OCI-LY3 (cell line): ENCODE measurements at regions not wholly inside any gene's neighbourhood (a gene's known extent, or its start where the extent isn't known, plus 50 kb on each side); places are given as distances from the start of the nearest gene placed in this dataset.
"Not testable (repeated sequence)": the region's sequence is repeated elsewhere in the genome, so short reads cannot be mapped to it uniquely, and the experiment has no call there.

Source experiments
- H2AFZ ChIP-seq: fragments of 200-600, 300-600 bp; shearing (Covaris generic); 2 replicates; pipeline ENCODE4 v1.6.0; 2014; ENCODE audit warnings: antibody characterized with exemption, low read depth, low read length
- H3K27ac ChIP-seq: fragments of 200-600, 300-600 bp; sonication (generic); 2 replicates; pipeline ENCODE4 v1.5.1; 2014; ENCODE audit warnings: mild to moderate bottlenecking, low read length, moderate library complexity, mixed read lengths
- H3K27me3 ChIP-seq: fragments of 200-600, 300-600 bp; sonication (generic); 2 replicates; pipeline ENCODE4 v1.6.1; 2014; ENCODE audit warnings: low read depth, low read length, mixed read lengths
- H3K36me3 ChIP-seq: fragments of 200-600, 300-600 bp; sonication (generic); replicated peaks from 2 replicates; pipeline ENCODE3; 2014; ENCODE audit warnings: low read depth, low read length, mixed read lengths
- H3K4me1 ChIP-seq: fragments of 300-600, 200-600 bp; sonication (generic); 2 replicates; pipeline ENCODE4 v1.6.1; 2014; ENCODE audit warnings: low read length, mixed read lengths
- H3K4me2 ChIP-seq: fragments of 200-600, 300-600 bp; sonication (generic); 2 replicates; pipeline ENCODE4 v1.6.1; 2014; ENCODE audit warnings: low read length, mixed read lengths
- H3K4me3 ChIP-seq: fragments of 300-600, 200-600 bp; sonication (generic); 2 replicates; pipeline ENCODE4 v1.5.1; 2014; ENCODE audit warnings: antibody characterized with exemption, mild to moderate bottlenecking, low read length, moderate library complexity
- H3K79me2 ChIP-seq: fragments of 300-600, 200-600 bp; shearing (Covaris generic); 2 replicates; pipeline ENCODE4 v1.6.1; 2014; ENCODE audit warnings: mild to moderate bottlenecking, low read length, mixed read lengths
- H3K9ac ChIP-seq: fragments of 300-600, 200-600 bp; shearing (Covaris generic); 2 replicates; pipeline ENCODE4 v1.6.0; 2014; ENCODE audit warnings: mild to moderate bottlenecking, low read length, moderate library complexity
- H3K9me3 ChIP-seq: fragments of 200-600, 300-600 bp; shearing (Covaris generic); 2 replicates; pipeline ENCODE4 v1.6.1; 2014; ENCODE audit warnings: low read length, mixed read lengths; ENCODE audit not compliant: insufficient read depth
- H4K20me1 ChIP-seq: fragments of 200-600, 300-600 bp; sonication (generic); 2 replicates; pipeline ENCODE4 v1.6.1; 2016; ENCODE audit warnings: low read length, mixed read lengths; ENCODE audit not compliant: insufficient read depth
- CTCF ChIP-seq: fragments of 200-600, 300-600 bp; sonication (generic); IDR thresholded peaks from 2 replicates; pipeline ENCODE4 v1.5.1; 2014; ENCODE audit warnings: antibody characterized with exemption, low read length, low read depth
- EZH2phosphoT487 ChIP-seq: fragments of 200-600 bp; shearing (Covaris generic); IDR thresholded peaks from 2 replicates; pipeline ENCODE4 v1.6.1; 2018; ENCODE audit warnings: antibody characterized with exemption, mixed run types, low read depth

- TF ChIP-seq EZH2phosphoT487 (no peak), CTCF (no peak)
- H2AFZ ChIP-seq = no peak overlapping the region
- H3K79me2 ChIP-seq = no peaks in the 10 kb centered on the region
- H4K20me1 ChIP-seq = no peaks in the 10 kb centered on the region
- no peak overlapping the region for H3K4me2 ChIP-seq
- H3K27ac ChIP-seq = no peak overlapping the region
- H3K36me3 ChIP-seq = no peaks in the 10 kb centered on the region
- H3K9ac ChIP-seq = no peak overlapping the region
- peaks cover 5% of the 10 kb centered on the region; the same call in 1 of the 2 replicates for H3K4me1 ChIP-seq
- no peaks in the 10 kb centered on the region for H3K27me3 ChIP-seq
- H3K4me3 ChIP-seq = no peak overlapping the region
- no peaks in the 10 kb centered on the region for H3K9me3 ChIP-seq
Measured at GRCh38 chrX:131843987-131844386, 179.1 kb upstream of the STK26 start.

- TF ChIP-seq CTCF = no peak
- TF ChIP-seq EZH2phosphoT487 = no peak
- H3K4me1 ChIP-seq = peaks cover 5% of the 10 kb centered on the region; the same call in 1 of the 2 replicates
- no peaks in the 10 kb centered on the region for H4K20me1 ChIP-seq
- H2AFZ ChIP-seq = no peak overlapping the region
- H3K79me2 ChIP-seq = no peaks in the 10 kb centered on the region
- H3K4me3 ChIP-seq = no peak overlapping the region
- H3K4me2 ChIP-seq = no peak overlapping the region
- H3K27me3 ChIP-seq = no peaks in the 10 kb centered on the region
- no peak overlapping the region for H3K27ac ChIP-seq
- no peaks in the 10 kb centered on the region for H3K36me3 ChIP-seq
- no peak overlapping the region for H3K9ac ChIP-seq
- no peaks in the 10 kb centered on the region for H3K9me3 ChIP-seq
Measured at GRCh38 chrX:131845201-131845600, 177.9 kb upstream of the STK26 start.

GRCh38 chrX:131845771-131846170 lies 177.3 kb upstream of the STK26 start:
- Histone ChIP-seq H3K4me3 (no peak overlapping the region), H3K79me2 (no peaks in the 10 kb centered on the region), H4K20me1 (no peaks in the 10 kb centered on the region), H2AFZ (no peak overlapping the region), H3K9ac (no peak overlapping the region), H3K4me2 (no peak overlapping the region), H3K36me3 (no peaks in the 10 kb centered on the region), H3K9me3 (no peaks in the 10 kb centered on the region), H3K27me3 (no peaks in the 10 kb centered on the region), H3K27ac (no peak overlapping the region), H3K4me1 (peaks cover 5% of the 10 kb centered on the region; the same call in 1 of the 2 replicates)
- no peak for TF ChIP-seq EZH2phosphoT487
- TF ChIP-seq CTCF = no peak

GRCh38 chrX:131850964-131851363 lies 172.1 kb upstream of the STK26 start:
- H4K20me1 ChIP-seq, H3K4me2 ChIP-seq, H3K4me3 ChIP-seq, H3K27ac ChIP-seq, H2AFZ ChIP-seq, H3K4me1 ChIP-seq, H3K9me3 ChIP-seq, H3K27me3 ChIP-seq, H3K9ac ChIP-seq, H3K36me3 ChIP-seq, H3K79me2 ChIP-seq: not testable (repeated sequence)

- Histone ChIP-seq H2AFZ (no peak overlapping the region), H3K4me1 (no peaks in the 10 kb centered on the region), H3K36me3 (no peaks in the 10 kb centered on the region), H3K27me3 (no peaks in the 10 kb centered on the region), H3K79me2 (no peaks in the 10 kb centered on the region), H3K4me2 (no peak overlapping the region), H3K27ac (no peak overlapping the region), H3K9ac (no peak overlapping the region), H4K20me1 (no peaks in the 10 kb centered on the region), H3K4me3 (no peak overlapping the region), H3K9me3 (no peaks in the 10 kb centered on the region)
- TF ChIP-seq CTCF = no peak
- TF ChIP-seq EZH2phosphoT487 = no peak
Measured at GRCh38 chrX:131853440-131853839, 169.7 kb upstream of the STK26 start.
